CD4-positive, alpha-beta T cell treated with Interleukin-1 beta for 1 hour (primary cell): ENCODE measurements at regions not wholly inside any gene's neighbourhood (a gene's known extent, or its start where the extent isn't known, plus 50 kb on each side); places are given as distances from the start of the nearest gene placed in this dataset.

Source experiments
- DNase-seq, 2 donors: peaks; one replicate each; pipeline ENCODE4 v3.0.0-alpha.2; 2020 to 2022

GRCh38 chr12:41981013-41981412, 163.7 kb downstream of the GXYLT1 start:
- DNase-seq, result no peak

GRCh38 chr12:41980390-41980789, 164.3 kb downstream of the GXYLT1 start:
- no peak for DNase-seq

- no peak for DNase-seq
Observed at GRCh38 chr12:41979574-41979973, 165.1 kb downstream of the GXYLT1 start.

GRCh38 chr12:41972598-41972997, 172.1 kb downstream of the GXYLT1 start:
- DNase-seq, result no peak

GRCh38 chr12:41972196-41972595, 172.5 kb downstream of the GXYLT1 start:
- DNase-seq, result no peak

- DNase-seq, result no peak
Observed at GRCh38 chr12:41970744-41971143, 173.9 kb downstream of the GXYLT1 start.

GRCh38 chr12:41968599-41968998, 176.1 kb downstream of the GXYLT1 start:
- no peak for DNase-seq

- no peak for DNase-seq
Observed at GRCh38 chr12:41967668-41968500, 176.8 kb downstream of the GXYLT1 start.

GRCh38 chr12:41966916-41967315, 177.8 kb downstream of the GXYLT1 start:
- DNase-seq, result no peak

- DNase-seq, result no peak
Observed at GRCh38 chr12:41966001-41966400, 178.7 kb downstream of the GXYLT1 start.

- no peak for DNase-seq
Observed at GRCh38 chr12:41963398-41963797, 181.3 kb downstream of the GXYLT1 start.

GRCh38 chr12:41962171-41962572, 182.5 kb downstream of the GXYLT1 start:
- no peak for DNase-seq

GRCh38 chr12:41959271-41959670, 185.4 kb downstream of the GXYLT1 start:
- no peak for DNase-seq

GRCh38 chr12:41956353-41956752, 188.3 kb downstream of the GXYLT1 start:
- no peak for DNase-seq

GRCh38 chr12:41950455-41950854, 194.2 kb downstream of the GXYLT1 start:
- no peak for DNase-seq

- DNase-seq, result no peak
Observed at GRCh38 chr12:41946106-41946505, 198.6 kb downstream of the GXYLT1 start.

- DNase-seq, result no peak
Observed at GRCh38 chr12:41944216-41944615, 200.5 kb downstream of the GXYLT1 start.

- no peak for DNase-seq
Observed at GRCh38 chr12:41943671-41944070, 201.0 kb downstream of the GXYLT1 start.

GRCh38 chr12:41942354-41942753, 202.3 kb downstream of the GXYLT1 start:
- DNase-seq, result no peak

- no peak for DNase-seq
Observed at GRCh38 chr12:41941079-41941478, 203.6 kb downstream of the GXYLT1 start.

GRCh38 chr12:41940571-41940970, 204.1 kb downstream of the GXYLT1 start:
- no peak for DNase-seq

- no peak for DNase-seq
Observed at GRCh38 chr12:41936333-41936732, 208.3 kb downstream of the GXYLT1 start.

- no peak for DNase-seq
Observed at GRCh38 chr12:41935911-41936310, 208.8 kb downstream of the GXYLT1 start.

- DNase-seq, result peak; percentile 6 to 53
Observed at GRCh38 chr12:41932470-41932991, 212.1 kb downstream of the GXYLT1 start.
